NCI-H1436 (cell line): ENCODE measurements at regions not wholly inside any gene's neighbourhood (a gene's known extent, or its start where the extent isn't known, plus 50 kb on each side); places are given as distances from the start of the nearest gene placed in this dataset.

ENCODE experiments used
- DNase-seq: peaks from one replicate; lab custom pipeline; 2025; lab: John Stamatoyannopoulos, UW

GRCh38 chr7:33661430-33662160 is 243.7 kb upstream of the BMPER start:
- DNase-seq = no peak

- DNase-seq = no peak
These were observed 238.8 kb upstream of the BMPER start for GRCh38 chr7:33666531-33666930.

- DNase-seq = no peak
These were observed 238.1 kb upstream of the BMPER start for GRCh38 chr7:33667196-33667595.

DNA sequence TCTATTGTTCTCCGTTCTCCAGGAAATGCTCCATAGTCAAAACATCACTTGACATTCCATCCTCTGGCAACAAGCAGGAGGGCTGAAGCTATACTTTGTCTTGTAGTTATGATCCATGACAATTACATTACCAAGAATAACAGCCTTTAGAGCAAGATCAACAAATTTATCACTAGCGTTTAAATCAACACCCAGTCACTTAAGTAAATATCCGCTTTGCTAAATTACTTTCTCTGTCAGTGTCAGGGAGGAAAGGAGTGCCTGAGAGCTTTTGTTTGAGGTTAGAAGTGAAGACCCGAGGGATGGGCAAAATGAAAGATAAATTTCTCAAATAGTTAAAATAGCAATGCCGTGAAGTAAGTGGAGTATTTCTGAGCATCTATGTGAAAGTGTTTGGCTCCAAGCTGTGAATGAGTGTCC is 236.1 kb upstream of the BMPER start:
- DNase-seq = peak; percentile 28

DNA sequence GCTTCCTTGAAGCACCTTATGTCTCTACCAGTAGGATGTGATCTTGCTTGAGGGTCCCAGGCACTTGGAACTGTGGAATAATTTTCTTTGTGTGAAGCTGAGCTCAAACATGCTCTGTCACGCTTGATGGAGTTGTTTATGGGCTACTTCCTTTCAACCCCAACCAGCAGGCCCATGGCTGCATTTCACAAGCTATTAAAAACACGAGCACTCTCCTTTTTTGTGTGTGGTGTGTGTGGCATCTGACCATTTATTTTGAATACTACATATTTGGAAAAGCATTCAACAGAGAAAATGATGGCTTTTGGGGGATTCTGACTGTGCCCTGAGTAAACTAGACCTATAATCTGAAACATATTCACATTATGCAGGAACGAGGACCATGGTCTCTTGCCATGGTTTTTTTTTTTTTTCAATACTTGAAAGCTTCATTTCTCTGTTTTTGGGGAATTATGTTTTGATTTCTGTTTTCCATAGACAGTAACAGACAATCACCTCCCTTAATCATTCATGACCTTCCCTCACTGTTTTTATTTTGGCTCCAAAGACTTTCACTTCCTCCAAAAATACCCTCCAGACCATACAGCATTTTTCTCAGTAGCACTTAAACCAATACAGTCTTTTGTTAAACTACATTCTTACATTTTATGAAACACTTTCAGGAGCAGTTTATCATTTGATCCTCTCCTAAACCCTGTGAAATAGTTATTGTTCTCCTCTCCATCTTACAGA is 233.6 kb upstream of the BMPER start:
- DNase-seq = peak; percentile 40

GRCh38 chr7:33673029-33673700 is 232.2 kb upstream of the BMPER start:
- DNase-seq = no peak

DNA sequence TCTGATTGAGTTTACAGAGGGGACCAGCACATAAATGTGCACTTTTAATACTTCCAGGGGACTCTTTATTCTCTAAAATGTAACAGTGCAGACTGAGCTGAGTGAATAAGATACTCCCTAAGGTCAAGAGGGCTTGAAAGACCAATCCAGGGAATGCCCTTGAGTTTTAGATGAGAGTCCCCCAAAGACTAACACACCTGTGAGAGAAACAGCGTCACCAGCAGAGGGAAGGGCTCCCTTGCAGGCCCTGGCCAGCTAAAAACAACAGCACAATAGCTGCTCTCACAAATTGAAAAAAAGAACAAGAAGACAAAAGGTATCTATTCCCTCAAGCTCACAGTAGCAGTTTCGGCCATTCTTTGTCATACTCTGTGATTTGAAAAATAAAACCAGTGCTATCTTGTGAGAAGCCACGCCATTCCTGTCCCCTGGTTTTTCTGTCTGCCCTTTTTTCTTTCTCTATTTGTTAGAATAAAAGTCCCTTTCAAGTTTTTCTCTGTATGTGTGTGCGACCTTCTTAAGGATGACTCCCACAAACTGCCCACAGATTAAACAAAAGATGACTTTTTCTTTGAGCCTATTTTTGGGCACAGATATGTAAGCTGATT is 230.4 kb upstream of the BMPER start:
- no peak for DNase-seq

DNA sequence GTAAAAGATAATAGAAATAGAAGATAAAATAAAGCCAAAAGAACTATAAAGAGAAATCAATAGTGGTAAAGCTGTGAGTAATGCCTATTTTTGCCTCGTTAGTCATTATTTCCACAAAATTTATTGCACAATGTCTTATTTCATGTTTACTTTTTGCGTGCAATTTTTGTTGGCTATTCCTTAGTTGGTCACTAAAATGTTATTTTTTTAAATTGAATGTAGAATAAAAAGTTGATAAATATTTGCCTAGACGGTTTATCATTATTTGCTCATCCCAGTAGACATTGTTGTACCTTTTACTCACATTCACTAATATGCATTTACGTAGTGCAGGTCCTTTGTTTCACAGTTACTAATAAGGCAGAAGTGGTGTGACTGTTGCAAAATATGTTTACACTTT is 227.8 kb upstream of the BMPER start:
- no peak for DNase-seq

DNA sequence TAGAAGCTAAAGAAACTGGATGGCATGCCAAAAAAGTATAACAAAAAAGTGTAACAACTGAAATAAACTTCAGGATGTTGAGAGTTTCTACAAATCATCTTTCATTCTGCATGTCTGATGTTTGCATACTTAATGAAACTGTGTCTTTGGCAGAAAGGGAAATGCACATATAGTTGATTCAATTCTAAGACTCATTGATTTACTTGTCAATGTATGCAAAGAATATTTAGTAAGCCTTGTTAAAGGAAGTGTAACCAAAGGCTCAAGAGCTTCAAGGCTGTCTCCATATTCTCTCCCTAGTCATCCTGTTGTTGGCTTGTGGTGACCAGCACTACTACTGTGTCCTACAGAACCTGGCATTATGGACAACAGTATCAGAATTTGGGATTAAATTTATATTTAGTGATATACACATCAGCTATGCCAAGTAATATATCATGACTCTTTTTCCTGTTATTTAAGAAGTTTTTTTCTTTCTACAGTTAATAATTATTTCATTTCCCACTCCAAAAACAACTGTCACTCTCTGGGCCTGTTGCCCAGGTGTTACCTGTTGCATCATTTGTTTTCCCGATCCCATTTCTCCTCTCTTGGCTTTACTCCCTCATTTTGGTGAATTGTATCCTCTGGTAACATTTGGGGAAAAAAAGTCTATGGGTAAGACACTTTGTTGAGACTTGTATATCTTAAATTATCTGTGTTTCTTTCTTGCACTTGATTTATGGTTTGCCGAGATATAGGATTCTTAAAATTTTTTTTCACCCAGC is 226.6 kb upstream of the BMPER start:
- DNase-seq = no peak

GRCh38 chr7:33680682-33681081 is 224.7 kb upstream of the BMPER start:
- no peak for DNase-seq

DNA sequence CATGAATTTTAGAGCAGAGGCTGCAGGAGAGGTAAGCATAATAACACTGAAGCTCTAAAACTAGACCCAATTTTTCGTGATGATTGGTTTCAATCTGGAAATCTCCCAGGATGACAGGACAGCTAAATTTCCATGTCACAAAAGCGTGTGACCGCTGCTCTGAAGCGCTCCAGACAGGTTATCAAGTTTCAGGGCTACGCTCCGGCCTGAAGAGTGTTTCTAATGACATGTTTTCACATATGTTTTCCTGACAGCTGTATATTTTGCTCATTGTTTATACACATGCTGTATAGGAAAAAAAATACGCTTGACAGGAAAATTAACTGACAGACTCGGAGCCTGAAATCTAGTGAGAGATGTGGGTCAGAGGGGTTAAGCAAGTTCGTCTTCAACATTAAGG is 219.8 kb upstream of the BMPER start:
- DNase-seq = no peak

DNA sequence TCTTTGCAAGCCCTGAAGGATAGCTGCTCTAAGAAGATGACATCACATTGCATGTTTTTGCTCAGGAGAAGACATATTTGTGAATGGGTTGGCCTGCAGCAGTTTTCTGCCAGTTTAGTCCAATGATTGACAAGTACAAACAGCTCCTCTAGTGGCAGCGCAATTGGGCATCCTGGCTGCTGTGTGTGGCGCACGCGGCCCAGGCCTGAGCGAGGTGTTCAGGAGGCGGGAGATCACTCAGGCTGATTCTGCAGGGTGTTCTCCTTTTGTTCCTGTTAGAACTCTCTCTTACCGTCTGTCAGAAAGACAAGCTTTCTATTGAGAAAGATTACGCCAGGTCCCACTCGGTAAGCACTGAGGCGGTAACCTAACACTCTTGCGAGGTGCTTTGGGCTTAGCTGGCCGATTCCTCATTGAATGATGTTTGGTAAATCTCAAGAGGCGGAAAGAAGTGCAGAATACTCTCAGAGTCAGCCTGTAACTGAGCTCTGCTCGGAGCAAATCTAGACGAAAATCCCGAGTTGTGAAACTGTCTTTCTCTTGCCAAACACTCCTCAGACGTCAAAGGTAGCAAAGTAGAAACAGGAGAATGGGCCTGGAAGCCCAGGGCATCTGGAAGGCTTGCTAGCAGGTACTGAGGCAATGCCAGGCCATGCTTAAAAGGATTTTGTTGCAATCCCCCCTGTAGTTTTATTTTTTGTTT is 219.2 kb upstream of the BMPER start:
- no peak for DNase-seq

- DNase-seq = no peak
These were observed 217.7 kb upstream of the BMPER start for GRCh38 chr7:33687625-33688024.

DNA sequence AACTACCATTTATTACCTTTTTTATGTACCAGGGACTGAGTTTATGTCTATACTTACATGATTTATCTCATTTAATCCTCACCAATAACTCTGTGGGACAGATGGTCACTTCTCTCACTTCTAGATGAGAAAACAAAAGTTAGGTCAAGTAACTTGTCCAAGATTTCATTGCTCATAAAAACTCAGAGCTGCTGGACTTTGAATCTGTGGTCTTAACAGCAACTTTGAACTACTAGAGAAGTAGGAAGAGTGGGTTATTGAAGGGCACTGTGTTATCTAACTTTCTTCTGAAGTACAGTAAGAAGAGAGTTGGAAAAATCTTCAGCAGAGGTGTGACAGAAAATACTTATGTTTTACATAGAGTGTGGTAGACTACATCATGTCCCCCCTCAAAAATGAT is 214.2 kb upstream of the BMPER start:
- DNase-seq = no peak

- no peak for DNase-seq
These were observed 212.4 kb upstream of the BMPER start for GRCh38 chr7:33692956-33693355.

DNA sequence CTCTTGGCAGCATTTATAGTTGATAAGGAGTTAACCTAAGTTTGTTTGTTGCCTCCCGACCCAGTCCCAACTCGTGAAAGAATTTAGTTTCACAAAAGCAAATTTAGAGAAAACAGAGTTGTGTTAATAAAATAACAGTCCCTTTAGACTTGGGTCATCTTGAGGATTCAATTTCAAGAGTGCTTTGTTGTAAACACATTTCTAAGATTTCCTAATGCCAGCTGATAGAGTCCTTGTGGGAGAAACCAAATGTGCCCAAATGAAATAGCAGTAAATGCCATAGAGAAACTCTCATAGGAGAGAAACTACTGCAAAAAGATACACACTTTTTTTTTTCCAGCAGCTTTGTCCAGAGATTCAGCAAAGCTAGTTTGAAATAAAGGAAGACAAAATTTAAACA is 211.3 kb upstream of the BMPER start:
- no peak for DNase-seq

GRCh38 chr7:33697616-33698015 is 207.7 kb upstream of the BMPER start:
- DNase-seq = no peak

- DNase-seq = no peak
These were observed 207.3 kb upstream of the BMPER start for GRCh38 chr7:33698041-33698440.

GRCh38 chr7:33698692-33699128 is 206.6 kb upstream of the BMPER start:
- DNase-seq = no peak

DNA sequence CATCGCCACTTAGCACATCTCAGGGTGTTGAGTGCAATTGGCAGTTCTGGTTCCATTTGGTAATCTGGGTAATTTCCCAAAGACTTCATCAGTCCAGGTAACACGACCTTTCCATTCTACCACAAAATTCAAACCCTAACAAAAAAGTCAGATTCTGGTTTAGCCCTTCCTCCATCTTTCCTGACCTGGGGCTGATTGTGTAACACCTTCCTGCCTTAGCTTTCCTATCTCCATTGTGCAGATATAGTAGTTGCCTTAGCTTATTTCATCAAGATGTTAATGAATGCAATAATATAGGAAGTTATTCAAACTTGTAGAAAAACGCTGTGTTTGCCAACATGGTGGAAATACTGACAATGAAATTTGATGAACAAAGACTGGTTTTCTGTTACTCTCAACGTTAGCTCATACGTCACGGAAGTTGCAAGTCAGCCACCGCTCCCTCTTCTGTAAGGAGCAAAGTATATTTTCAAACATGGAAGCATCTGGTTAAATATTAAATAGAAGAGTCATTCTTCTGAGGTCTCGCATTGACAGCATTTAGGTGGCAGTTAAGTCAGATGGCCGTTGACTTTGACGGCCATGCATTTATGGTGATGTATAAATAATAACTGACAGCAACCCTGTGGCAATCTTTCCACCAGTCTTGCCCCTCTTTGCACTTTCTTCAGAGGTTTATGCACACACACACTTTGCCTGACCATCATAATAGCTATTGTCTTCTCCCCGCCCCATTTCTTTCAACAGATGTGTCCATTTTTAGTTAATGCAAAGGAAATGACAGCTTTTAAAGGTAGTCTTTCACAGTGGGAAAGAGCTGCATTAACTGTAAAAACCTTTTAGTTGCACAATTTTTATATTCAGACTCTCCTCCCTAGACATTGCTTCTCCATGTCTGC is 205.1 kb upstream of the BMPER start:
- DNase-seq = no peak
